ENCODE measurements at regions not wholly inside any gene's neighbourhood (a gene's known extent, or its start where the extent isn't known, plus 50 kb on each side); places are given as distances from the start of the nearest gene placed in this dataset.

- Histone ChIP-seq H3K9ac (ENCODE audit: insufficient read depth, low read length, poor library complexity, severe bottlenecking) (no peak overlapping the region), H3K36me3 (replicated peaks in 1 of 2; ENCODE audit: control insufficient read depth in 1 of 2, insufficient read depth in 2 of 2, low read length in 2 of 2) (no peaks in the 10 kb centered on the region), H4K20me1 (ENCODE audit: insufficient read depth, low read length) (no peaks in the 10 kb centered on the region), H2AFZ (ENCODE audit: insufficient read depth, low read depth, low read length, poor library complexity, severe bottlenecking) (no peak overlapping the region), H3K27me3 (ENCODE audit: control insufficient read depth in 2 of 2, insufficient read depth in 2 of 2, low read length in 2 of 2) (no peaks in the 10 kb centered on the region), H3K79me2 (ENCODE audit: insufficient read depth, low read length) (no peaks in the 10 kb centered on the region), H3K4me1 (ENCODE audit: control insufficient read depth in 1 of 2, insufficient read depth in 2 of 2, low read length in 2 of 2) (no peaks in the 10 kb centered on the region), H3K4me3 (replicated peaks in 1 of 3; ENCODE audit: low read depth in 2 of 3, low read length in 3 of 3) (no peak overlapping the region), H3K27ac (ENCODE audit: low read depth in 1 of 2, low read length in 2 of 2) (no peak overlapping the region), H3K9me3 (replicated peaks in 1 of 2; ENCODE audit: control insufficient read depth in 1 of 2, insufficient read depth in 1 of 2, low read length in 2 of 2) (peaks cover 7 to 17% of the 10 kb centered on the region in 2 donors), H3K4me2 (replicated peaks; ENCODE audit: extremely low read depth, low read length, poor library complexity, severe bottlenecking) (no peak overlapping the region)
- Mint-ChIP-seq H3K27ac (no peak overlapping the region), H3K9me3 (peaks cover 0 to 13% (median 5%) of the 10 kb centered on the region in 7 donors), H3K36me3 (no peaks in the 10 kb centered on the region), H3K27me3 (ENCODE audit: low read depth in 3 of 3) (no peaks in the 10 kb centered on the region), H3K4me1 (no peaks in the 10 kb centered on the region), H3K4me3 (no peak overlapping the region)
- WGBS (ENCODE audit: insufficient coverage), result no CpG with 5 or more reads among the region's 2 CpGs
- DNase-seq, result no peak
- no peak for TF ChIP-seq CTCF (IDR thresholded peaks at IDR 0.05)
- intact Hi-C loops (cut with micrococcal nuclease), result no loop called here
Observed at GRCh38 chr7:109235316-109235715, 665.6 kb downstream of the DNAJB9 start.

GRCh38 chr7:109246330-109247077 is 676.8 kb downstream of the DNAJB9 start:
- Histone ChIP-seq H3K36me3 (replicated peaks in 1 of 2; ENCODE audit: control insufficient read depth in 1 of 2, insufficient read depth in 2 of 2, low read length in 2 of 2) (no peaks in the 10 kb centered on the region), H2AFZ (ENCODE audit: insufficient read depth, low read depth, low read length, poor library complexity, severe bottlenecking) (no peak overlapping the region), H3K4me1 (ENCODE audit: control insufficient read depth in 1 of 2, insufficient read depth in 2 of 2, low read length in 2 of 2) (no peaks in the 10 kb centered on the region), H3K9ac (ENCODE audit: insufficient read depth, low read length, poor library complexity, severe bottlenecking) (no peak overlapping the region), H4K20me1 (ENCODE audit: insufficient read depth, low read length) (no peaks in the 10 kb centered on the region), H3K4me2 (replicated peaks; ENCODE audit: extremely low read depth, low read length, poor library complexity, severe bottlenecking) (no peak overlapping the region), H3K27me3 (ENCODE audit: control insufficient read depth in 2 of 2, insufficient read depth in 2 of 2, low read length in 2 of 2) (no peaks in the 10 kb centered on the region), H3K9me3 (replicated peaks in 1 of 2; ENCODE audit: control insufficient read depth in 1 of 2, insufficient read depth in 1 of 2, low read length in 2 of 2) (no peaks in the 10 kb centered on the region), H3K79me2 (ENCODE audit: insufficient read depth, low read length) (no peaks in the 10 kb centered on the region), H3K4me3 (replicated peaks in 1 of 3; ENCODE audit: low read depth in 2 of 3, low read length in 3 of 3) (no peak overlapping the region), H3K27ac (ENCODE audit: low read depth in 1 of 2, low read length in 2 of 2) (no peak overlapping the region)
- 55% methylated on average over 5 of the region's 10 CpGs for WGBS (ENCODE audit: insufficient coverage)
- intact Hi-C loops (cut with micrococcal nuclease), result no loop called here
- no peak for TF ChIP-seq CTCF (IDR thresholded peaks at IDR 0.05)
- Mint-ChIP-seq H3K4me3 (no peak overlapping the region), H3K27ac (no peak overlapping the region), H3K9me3 (peaks cover 0 to 7% (median 3%) of the 10 kb centered on the region in 7 donors), H3K27me3 (ENCODE audit: low read depth in 3 of 3) (peaks cover 0 to 2% (median 0%) of the 10 kb centered on the region in 3 donors), H3K4me1 (no peaks in the 10 kb centered on the region), H3K36me3 (no peaks in the 10 kb centered on the region)
- DNase-seq, result no peak
